ENCODE measurements at regions not wholly inside any gene's neighbourhood (a gene's known extent, or its start where the extent isn't known, plus 50 kb on each side); places are given as distances from the start of the nearest gene placed in this dataset.
"Not testable (repeated sequence)": the region's sequence is repeated elsewhere in the genome, so short reads cannot be mapped to it uniquely, and the experiment has no call there.

DNA sequence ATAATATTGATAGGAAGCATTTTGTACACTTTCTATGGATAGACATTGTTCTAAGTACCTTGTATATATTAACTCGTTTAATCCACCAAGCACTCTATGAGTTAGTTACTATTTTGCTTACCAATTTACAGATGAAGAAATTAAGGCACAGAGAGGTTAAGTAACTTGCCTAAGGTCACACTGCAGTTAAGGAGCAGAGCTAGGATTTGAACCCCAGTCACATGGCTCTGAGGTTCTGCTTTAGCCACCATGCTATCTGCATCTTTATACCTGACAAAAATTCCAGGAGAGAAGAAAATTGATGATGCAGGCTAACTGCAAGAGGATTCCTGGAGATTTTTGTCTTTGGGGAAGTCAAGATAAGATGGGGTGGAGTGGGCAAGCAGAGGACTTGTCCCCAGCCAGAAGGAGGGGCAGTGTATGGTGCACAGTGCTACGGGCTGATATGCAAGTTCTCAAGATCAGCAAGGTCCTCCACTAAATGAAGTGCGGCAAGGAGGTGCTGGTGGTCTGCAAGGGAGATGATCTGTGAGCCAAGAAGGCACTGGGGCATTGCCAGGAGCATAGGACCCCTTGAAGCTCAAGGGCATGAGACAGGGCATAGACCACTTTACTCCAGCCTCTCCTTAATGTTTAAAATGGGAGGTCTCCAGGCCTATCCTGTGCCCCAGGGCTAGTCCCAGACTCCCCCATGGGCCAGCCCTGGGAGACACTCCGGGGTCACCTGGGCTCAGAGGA is 430.6 kb downstream of the RPS24 start:
- no peak for DNase-seq

- DNase-seq = no peak
Observed at GRCh38 chr10:78464856-78465267, 431.2 kb downstream of the RPS24 start.

DNA sequence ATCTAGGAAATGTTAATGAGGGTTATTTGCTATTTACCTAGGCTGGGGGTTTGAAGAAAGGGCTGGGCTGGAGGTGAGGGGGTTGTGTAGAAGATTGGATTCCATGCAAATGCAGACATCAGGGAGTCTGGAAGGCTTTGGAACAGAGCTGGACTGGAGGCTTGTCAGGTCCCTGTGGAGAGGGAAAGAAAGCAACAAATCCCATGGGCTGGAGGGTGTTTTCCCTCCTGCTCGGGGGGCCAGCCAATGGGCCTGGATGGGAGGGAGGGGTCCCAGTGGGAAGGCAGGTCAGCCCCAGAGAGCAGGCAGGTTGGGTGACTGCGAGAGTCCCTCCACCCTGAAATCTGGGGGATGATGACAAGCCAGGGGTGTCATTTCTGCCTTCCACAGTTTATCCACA is 431.8 kb downstream of the RPS24 start:
- no peak for DNase-seq

- no peak for DNase-seq
Observed at GRCh38 chr10:78467496-78468106, 433.9 kb downstream of the RPS24 start.

DNA sequence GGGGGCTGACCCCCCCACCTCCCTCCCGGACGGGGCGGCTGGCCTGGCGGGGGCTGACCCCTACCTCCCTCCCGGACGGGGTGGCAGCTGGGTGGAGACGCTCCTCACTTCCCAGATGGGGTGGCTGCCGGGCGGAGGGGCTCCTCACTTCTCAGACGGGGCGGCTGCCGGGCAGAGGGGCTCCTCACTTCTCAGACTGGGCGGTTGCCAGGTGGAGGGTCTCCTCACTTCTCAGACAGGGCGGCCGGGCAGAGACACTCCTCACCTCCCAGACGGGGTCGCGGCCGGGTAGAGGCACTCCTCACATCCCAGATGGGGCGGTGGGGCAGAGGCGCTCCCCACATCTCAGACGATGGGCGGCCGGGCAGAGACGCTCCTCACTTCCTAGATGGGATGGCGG is 435.1 kb downstream of the RPS24 start:
- not testable (repeated sequence) for DNase-seq

DNA sequence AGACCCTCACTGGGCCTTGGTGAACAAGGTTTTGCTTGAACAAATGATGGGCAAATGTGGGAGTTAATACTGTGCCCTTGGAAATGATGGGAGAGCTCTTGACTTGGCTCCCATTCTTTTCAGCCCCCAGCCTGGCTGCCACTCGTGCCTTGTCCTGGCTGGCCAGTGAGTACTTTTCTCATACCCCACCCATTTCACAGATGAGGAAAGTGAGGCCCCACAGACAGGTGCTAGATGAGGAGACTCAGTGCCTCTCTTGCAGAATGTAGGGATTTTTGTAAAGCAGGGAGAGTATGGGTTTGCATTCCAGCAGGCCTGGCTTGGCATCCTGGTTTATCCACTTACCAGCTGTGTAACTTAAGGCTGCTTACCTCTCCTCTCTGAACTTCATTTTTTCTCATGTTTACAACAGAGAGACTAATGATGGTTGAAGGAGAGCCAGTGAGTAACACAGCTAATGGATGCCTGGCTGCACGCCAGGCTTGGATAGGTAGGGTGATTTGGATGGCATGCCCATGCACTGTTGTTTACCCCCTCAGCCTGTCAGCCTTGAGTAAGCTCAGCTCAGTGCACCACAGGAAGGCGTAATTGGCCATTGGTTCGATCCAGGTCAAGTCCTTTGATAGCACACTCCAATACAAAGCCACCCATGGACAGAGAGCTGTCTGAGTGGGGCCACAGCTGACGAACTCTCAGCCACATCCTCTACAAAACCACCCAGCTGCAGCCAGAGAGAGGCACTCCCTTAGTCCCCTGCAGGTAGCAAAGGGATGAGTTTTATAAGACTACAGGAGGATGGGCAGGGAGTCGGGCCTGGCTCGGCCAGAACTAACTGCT is 436.8 kb downstream of the RPS24 start:
- no peak for DNase-seq

DNA sequence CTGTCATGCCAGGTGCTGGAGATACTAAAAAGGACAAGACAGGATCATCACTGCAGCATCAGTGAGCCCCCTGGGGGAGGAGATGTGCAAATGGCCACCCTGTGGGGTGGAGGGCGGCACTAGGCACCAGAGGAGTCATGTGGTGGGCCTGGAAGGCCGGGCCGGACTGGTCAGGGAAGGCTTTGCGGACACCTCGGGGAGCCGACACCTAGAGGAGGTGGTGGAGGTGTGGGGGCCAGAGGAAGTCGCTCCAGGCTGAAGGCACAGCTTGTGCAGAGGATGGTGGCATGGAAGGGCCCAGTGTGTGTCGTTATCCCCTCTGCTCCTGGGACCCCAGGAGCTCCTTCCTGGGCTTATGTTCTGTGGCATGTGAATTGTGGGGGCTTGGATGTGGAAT is 437.7 kb downstream of the RPS24 start:
- DNase-seq = no peak

GRCh38 chr10:78471723-78472550 is 438.3 kb downstream of the RPS24 start:
- DNase-seq = no peak

- DNase-seq = no peak
Observed at GRCh38 chr10:78472551-78472890, 438.9 kb downstream of the RPS24 start.

DNA sequence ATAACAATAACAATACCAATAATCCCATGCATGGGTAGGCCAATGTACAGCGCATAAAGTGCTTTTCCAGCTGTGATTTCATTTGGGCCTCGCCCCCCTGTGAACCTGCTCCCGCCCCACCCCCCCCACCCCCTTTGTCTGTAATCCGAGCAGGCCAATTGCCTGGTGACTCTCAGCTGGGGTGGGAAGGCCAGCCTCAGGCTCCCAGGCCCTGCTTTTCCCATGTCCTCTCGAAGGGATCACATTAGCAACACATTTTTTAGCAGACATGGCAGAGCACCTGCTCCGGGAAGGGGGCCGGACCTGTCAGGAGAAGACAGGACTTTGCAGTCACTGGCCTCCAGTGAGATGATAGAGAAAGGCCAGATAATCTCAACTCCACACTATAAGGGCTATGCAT is 439.3 kb downstream of the RPS24 start:
- no peak for DNase-seq

DNA sequence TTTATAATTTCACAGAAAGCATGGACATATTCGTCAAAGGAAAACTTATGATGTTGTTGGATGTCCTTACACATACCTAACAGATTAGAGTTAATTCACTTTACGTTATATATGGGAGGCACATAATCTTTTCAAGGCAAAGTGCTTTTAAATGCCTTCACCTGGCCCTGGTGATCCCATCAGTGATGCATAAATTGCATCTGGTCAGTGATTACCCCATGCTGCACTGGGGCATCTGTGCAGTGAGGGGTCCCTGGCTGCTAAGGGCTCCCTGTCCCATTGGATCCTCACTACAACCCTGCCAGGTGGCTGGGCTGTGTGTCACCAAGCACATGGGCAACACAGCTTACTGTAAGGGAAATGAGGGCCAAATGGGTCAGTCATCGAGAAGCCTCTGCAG is 441.1 kb downstream of the RPS24 start:
- DNase-seq = no peak

DNA sequence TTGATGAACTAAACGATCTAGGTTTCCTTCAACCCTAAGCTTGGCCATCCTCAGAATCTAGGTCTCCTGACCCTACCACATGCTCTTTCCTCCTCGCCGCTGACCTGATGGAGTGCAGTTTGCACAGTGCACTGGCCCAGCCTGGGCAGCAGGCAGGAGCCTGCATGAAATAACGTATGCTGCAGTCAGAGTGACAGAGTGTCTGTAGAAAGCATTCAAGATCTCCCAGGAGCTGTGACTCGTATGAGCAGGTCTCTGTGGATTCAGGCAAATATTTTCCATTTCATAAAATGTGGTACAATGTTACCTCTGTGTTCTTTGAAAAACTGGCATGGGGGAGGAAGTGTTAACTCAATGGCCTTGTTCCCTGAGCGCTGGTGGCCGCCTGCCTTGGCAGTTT is 441.8 kb downstream of the RPS24 start:
- DNase-seq = no peak

DNA sequence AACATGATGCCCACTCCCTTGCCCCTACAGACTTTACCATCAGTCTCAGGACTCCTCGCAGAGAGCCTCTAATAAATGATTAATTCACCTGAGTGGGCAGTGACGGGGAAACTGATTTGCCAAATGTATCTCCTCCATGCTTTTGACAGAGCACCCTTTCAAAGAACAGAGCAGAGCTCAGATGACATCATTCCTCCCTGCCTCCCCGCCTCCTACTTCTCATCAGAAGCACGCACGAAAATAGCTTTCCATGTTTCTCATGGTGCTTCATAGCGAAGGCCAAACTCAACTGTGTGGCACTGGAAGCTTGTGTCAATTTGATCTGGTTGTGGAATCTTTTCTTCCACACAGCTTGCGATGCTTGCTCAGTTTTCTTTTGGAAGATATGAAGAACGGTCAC is 442.5 kb downstream of the RPS24 start:
- DNase-seq = no peak

GRCh38 chr10:78476844-78477243 is 443.2 kb downstream of the RPS24 start:
- DNase-seq = no peak

GRCh38 chr10:78478919-78479318 is 445.3 kb downstream of the RPS24 start:
- DNase-seq = no peak

DNA sequence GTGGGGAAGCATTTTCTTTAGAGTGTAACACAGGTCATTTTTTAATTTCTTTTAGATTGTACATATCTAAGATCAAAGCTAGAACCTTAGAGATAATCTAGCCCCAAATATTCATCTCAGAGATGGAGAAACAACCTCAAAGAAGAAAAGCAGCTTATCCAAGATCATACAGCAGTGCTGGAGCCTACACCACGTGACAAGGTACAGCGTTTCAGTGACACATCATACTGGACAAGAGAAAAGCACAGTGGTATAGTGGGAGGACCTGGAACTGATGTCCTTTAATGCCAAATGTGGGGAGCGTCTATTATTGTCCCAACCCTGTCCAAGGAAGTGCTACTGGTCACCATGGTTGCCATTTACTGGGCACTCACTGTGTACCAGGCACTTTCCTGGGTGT is 445.8 kb downstream of the RPS24 start:
- no peak for DNase-seq

DNA sequence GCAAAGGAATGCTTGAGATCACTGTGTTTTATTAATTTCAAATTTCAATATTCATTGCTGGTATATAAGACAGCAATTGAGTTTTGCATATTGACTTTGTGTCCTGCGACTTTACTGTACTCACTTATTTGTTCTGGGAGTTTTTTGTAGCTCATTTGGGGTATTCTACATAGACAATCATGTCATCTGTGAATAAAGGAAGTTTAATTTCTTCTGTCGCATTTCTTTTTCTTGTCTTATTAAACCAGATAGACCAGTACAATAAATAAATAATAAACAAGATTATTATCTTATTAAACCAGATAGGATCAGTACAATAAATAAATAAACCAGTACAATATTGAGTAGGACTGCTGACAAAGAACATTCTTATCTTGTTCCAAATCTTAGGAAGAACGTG is 448.2 kb downstream of the RPS24 start:
- no peak for DNase-seq

GRCh38 chr10:78483641-78484040 is 450.0 kb downstream of the RPS24 start:
- DNase-seq = no peak

GRCh38 chr10:78489034-78489433 is 455.4 kb downstream of the RPS24 start:
- DNase-seq = no peak

GRCh38 chr10:78491812-78492211 is 458.1 kb downstream of the RPS24 start:
- DNase-seq = no peak

- DNase-seq = no peak
Observed at GRCh38 chr10:78492424-78492823, 458.8 kb downstream of the RPS24 start.

DNA sequence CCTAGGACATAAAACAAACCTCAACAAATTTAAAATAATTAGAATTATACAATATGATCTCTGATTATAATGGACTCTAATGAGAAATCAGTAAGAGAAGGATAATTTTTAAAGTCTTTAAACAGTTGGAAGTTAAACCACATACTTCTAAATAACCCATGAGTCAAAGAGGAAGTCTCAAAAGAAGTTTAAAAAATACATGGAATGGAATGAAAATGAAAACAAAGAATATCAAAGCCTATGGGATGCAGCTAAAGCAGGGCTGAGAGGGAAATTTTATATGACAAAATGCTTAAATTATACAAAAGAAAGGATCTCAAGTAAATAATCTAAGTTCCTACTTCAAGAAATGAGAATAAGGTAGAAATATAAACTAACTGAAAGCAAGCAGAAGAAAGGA is 460.5 kb downstream of the RPS24 start:
- DNase-seq = no peak

Data from effector CD4-positive, alpha-beta T cell (primary cell).